ENCODE measurements at regions not wholly inside any gene's neighbourhood (a gene's known extent, or its start where the extent isn't known, plus 50 kb on each side); places are given as distances from the start of the nearest gene placed in this dataset.

DNA sequence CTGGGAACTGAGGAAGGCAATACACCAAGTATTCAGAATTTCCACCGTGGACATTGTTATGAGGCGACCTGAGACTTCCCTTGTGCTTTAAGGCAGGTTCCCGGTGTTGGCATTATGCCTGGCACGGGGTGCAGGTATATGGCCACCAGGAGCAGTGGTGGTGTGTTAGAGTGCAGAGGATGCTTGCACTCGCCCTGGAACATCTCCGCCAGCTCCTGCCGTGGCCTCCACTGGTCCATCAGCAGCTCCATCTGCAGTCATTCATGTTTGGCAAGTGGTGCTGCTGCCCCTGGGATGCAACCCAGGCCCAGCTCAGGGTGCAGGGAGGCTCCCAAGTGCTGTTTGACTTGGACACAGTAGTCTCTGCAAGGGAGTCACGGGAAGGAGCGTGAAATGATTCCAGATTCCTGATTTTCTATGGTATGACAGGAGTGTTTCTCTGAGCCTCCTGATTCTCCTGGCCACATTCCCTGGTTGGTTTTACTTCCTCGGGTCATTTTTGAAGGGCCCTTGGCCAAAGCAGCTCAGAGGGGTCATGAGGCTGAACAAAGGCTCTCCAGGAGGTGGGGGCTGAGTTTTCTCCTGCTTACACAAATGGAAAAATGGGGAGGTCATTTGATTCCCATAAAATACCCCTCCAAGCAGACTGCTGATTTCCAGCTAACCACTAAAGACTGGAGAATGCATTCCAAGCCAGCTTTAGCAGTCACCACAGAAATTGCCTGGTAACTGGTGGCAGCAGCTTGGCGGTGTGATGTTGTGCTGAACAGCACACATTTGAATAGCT is 60.4 kb upstream of the PSEN2 start:
- Histone ChIP-seq H4K20me1 (ENCODE audit: low read length) (no peaks in the 10 kb centered on the region), H2AFZ (ENCODE audit: low read length) (no peak overlapping the region), H3K9ac (ENCODE audit: low read length) (no peak overlapping the region), H3K79me2 (ENCODE audit: low read length) (no peaks in the 10 kb centered on the region), H3K4me2 (ENCODE audit: low read length) (no peak overlapping the region), H3K4me3 (ENCODE audit: low read length) (no peak overlapping the region), H3F3A (ENCODE audit: low read length, unreplicated experiment) (peaks cover 13% of the 10 kb centered on the region), H3K4me1 (ENCODE audit: insufficient read depth, low read length) (peaks cover 19% of the 10 kb centered on the region), H3K36me3 (ENCODE audit: low read depth, low read length) (no peaks in the 10 kb centered on the region), H3K9me2 (replicated peaks; ENCODE audit: low read length) (no peaks in the 10 kb centered on the region), H3K27me3 (ENCODE audit: low read length) (no peaks in the 10 kb centered on the region), H3K9me3 (ENCODE audit: low read length) (no peaks in the 10 kb centered on the region), H3K27ac (ENCODE audit: low read length) (no peak overlapping the region)
- intact Hi-C loops (cut with micrococcal nuclease) = no loop called here
- ATAC-seq (no peak), DNase-seq (no peak)
- TF ChIP-seq EZH2phosphoT487 (IDR thresholded peaks at IDR 0.05; ENCODE audit: borderline replicate concordance, low read length) (no peak), EZH2 (IDR thresholded peaks at IDR 0.05; ENCODE audit: low read length, unreplicated experiment) (no peak)
- TF ChIP-seq, protein P1, sequence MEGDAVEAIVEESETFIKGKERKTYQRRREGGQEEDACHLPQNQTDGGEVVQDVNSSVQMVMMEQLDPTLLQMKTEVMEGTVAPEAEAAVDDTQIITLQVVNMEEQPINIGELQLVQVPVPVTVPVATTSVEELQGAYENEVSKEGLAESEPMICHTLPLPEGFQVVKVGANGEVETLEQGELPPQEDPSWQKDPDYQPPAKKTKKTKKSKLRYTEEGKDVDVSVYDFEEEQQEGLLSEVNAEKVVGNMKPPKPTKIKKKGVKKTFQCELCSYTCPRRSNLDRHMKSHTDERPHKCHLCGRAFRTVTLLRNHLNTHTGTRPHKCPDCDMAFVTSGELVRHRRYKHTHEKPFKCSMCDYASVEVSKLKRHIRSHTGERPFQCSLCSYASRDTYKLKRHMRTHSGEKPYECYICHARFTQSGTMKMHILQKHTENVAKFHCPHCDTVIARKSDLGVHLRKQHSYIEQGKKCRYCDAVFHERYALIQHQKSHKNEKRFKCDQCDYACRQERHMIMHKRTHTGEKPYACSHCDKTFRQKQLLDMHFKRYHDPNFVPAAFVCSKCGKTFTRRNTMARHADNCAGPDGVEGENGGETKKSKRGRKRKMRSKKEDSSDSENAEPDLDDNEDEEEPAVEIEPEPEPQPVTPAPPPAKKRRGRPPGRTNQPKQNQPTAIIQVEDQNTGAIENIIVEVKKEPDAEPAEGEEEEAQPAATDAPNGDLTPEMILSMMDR (conservative IDR thresholded peaks at IDR 0.05; ENCODE audit: low read depth, low read length) = no peak
- POLR2A ChIA-PET (ENCODE audit: unreplicated experiment) = no interaction called here
- CTCF ChIA-PET = interaction anchor here (1.1 kb wide), 1 partner anchor 184 kb away, joined by 3 read pairs; no protein-coding TSS in a partner anchor
- no TSS peak for BruUV-seq (replicated peaks)

DNA sequence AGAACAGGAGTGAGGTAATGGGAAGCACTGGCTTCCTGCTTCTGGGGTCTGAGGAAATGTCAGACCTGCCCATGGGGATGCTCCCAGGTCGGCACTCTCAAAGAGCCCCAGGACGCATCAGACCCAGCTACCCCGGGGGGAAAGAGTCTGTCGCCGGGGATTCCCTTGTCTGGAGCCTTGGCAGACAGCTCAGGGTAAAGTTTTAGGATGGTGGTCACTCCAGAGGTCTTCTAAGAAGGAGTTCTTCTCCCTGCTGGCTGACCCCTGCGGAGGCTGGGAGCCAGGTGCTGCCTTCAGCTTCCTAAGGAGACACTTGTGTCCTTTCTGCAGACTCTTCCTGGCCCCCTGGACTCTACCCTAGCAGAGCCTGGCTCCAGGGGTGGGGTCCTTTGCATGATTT is 61.9 kb upstream of the PSEN2 start:
- H3K79me2 ChIP-seq (ENCODE audit: low read length) = no peaks in the 10 kb centered on the region
- no peak for DNase-seq
- H3K9me2 ChIP-seq (replicated peaks; ENCODE audit: low read length) = no peaks in the 10 kb centered on the region
- H3F3A ChIP-seq (ENCODE audit: low read length, unreplicated experiment) = no peaks in the 10 kb centered on the region
- TF ChIP-seq EZH2 (IDR thresholded peaks at IDR 0.05; ENCODE audit: low read length, unreplicated experiment) (no peak), EZH2phosphoT487 (IDR thresholded peaks at IDR 0.05; ENCODE audit: borderline replicate concordance, low read length) (no peak)
- TF ChIP-seq, protein P1 (conservative IDR thresholded peaks at IDR 0.05; ENCODE audit: low read depth, low read length) = no peak
- no peak overlapping the region for H3K27ac ChIP-seq (ENCODE audit: low read length)
- H3K27me3 ChIP-seq (ENCODE audit: low read length) = no peaks in the 10 kb centered on the region
- no peaks in the 10 kb centered on the region for H3K9me3 ChIP-seq (ENCODE audit: low read length)
- peaks cover 5% of the 10 kb centered on the region; the same call in 1 of the 2 replicates for H3K4me1 ChIP-seq (ENCODE audit: insufficient read depth, low read length)
- ChIA-PET CTCF (no interaction called here), POLR2A (ENCODE audit: unreplicated experiment) (no interaction called here)
- intact Hi-C loops (cut with micrococcal nuclease) = no loop called here
- no TSS peak for BruUV-seq (replicated peaks)
- H3K4me3 ChIP-seq (ENCODE audit: low read length) = no peak overlapping the region
- no peak overlapping the region for H3K4me2 ChIP-seq (ENCODE audit: low read length)
- H2AFZ ChIP-seq (ENCODE audit: low read length) = no peak overlapping the region
- H3K9ac ChIP-seq (ENCODE audit: low read length) = no peak overlapping the region
- ATAC-seq = no peak
- no peaks in the 10 kb centered on the region for H3K36me3 ChIP-seq (ENCODE audit: low read depth, low read length)
- no peaks in the 10 kb centered on the region for H4K20me1 ChIP-seq (ENCODE audit: low read length)

DNA sequence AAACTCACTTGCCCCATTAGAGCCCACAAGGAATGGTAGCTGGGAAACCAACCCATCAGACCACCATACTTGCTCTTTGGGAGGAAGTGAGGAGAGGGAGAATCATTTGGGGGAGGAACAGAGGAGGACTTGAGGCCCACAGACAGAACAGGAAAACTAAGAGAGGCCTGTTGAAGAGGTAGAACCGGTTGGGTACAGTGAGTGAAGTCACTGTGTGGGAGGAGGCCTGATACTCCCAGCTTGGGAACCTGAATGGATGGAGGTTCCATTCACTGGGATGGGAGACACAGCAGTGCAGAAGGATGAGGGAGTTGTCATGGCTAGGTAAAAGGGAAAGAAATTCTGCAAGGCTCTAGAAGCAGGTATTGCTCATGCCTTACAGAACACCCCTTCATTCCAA is 63.4 kb upstream of the PSEN2 start:
- H3K9me3 ChIP-seq (ENCODE audit: low read length) = no peaks in the 10 kb centered on the region
- no TSS peak for BruUV-seq (replicated peaks)
- no peaks in the 10 kb centered on the region for H3F3A ChIP-seq (ENCODE audit: low read length, unreplicated experiment)
- CTCF ChIA-PET = no interaction called here
- no peak overlapping the region for H3K9ac ChIP-seq (ENCODE audit: low read length)
- intact Hi-C loops (cut with micrococcal nuclease) = no loop called here
- H3K36me3 ChIP-seq (ENCODE audit: low read depth, low read length) = no peaks in the 10 kb centered on the region
- no peak overlapping the region for H3K4me3 ChIP-seq (ENCODE audit: low read length)
- TF ChIP-seq, protein P1 (conservative IDR thresholded peaks at IDR 0.05; ENCODE audit: low read depth, low read length) = no peak
- TF ChIP-seq EZH2 (IDR thresholded peaks at IDR 0.05; ENCODE audit: low read length, unreplicated experiment) = no peak
- TF ChIP-seq EZH2phosphoT487 (IDR thresholded peaks at IDR 0.05; ENCODE audit: borderline replicate concordance, low read length) = no peak
- peak; percentile 63 for ATAC-seq
- H2AFZ ChIP-seq (ENCODE audit: low read length) = 0 out of 2 replicates have a peak overlapping the region, but pooled peaks have one; percentile 5
- H4K20me1 ChIP-seq (ENCODE audit: low read length) = no peaks in the 10 kb centered on the region
- H3K4me1 ChIP-seq (ENCODE audit: insufficient read depth, low read length) = peaks cover 5% of the 10 kb centered on the region; the same call in 1 of the 2 replicates
- no peaks in the 10 kb centered on the region for H3K79me2 ChIP-seq (ENCODE audit: low read length)
- DNase-seq = peak; percentile 73
- no peak overlapping the region for H3K27ac ChIP-seq (ENCODE audit: low read length)
- no peaks in the 10 kb centered on the region for H3K9me2 ChIP-seq (replicated peaks; ENCODE audit: low read length)
- H3K4me2 ChIP-seq (ENCODE audit: low read length) = no peak overlapping the region
- no peaks in the 10 kb centered on the region for H3K27me3 ChIP-seq (ENCODE audit: low read length)
- POLR2A ChIA-PET (ENCODE audit: unreplicated experiment) = no interaction called here
